Transverse colon (tissue), 3 donors: ENCODE measurements at regions not wholly inside any gene's neighbourhood (a gene's known extent, or its start where the extent isn't known, plus 50 kb on each side); places are given as distances from the start of the nearest gene placed in this dataset.

ENCODE experiments used
- EP300 ChIP-seq: sonication (generic); formaldehyde crosslinking; IDR thresholded peaks from one replicate; pipeline ENCODE4 v1.6.1; 2017; ENCODE audit warnings: antibody characterized with exemption, low read depth
- TF ChIP-seq, protein P1 (sequence below), 5 experiments: fragments of 200-600 bp in 3 of 5; fragments of 450-650 bp in 2 of 5; sonication (generic) in 3 of 5; IDR thresholded peaks; 1 replicate in 2 of 5; 2 replicates in 3 of 5; pipeline ENCODE4 v1.5.1; 2016 to 2017; ENCODE audit warnings: antibody characterized with exemption in 5 of 5, inconsistent platforms in 3 of 5, mild to moderate bottlenecking in 2 of 5, moderate library complexity in 1 of 5

DNA sequence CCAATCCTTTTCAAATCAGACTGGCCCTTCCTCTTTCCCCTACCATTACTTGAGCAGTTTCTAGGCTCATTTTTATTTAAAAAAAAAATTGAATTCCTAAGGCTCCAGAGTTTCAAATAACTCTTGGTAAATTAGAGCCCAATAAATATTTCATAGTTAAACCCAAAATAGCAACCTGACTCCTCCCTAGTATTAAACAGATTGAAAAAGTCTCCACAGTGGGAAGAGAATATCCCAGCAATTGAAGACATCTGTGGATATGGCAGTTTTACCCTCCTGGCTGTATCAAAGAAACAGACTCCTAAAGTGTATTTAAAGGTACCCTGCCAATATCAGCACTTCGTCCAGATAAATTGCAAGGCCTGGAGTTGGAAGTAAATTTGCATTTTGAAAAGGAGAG lies 52.7 kb upstream of the GDNF start:
- TF ChIP-seq, protein P1, sequence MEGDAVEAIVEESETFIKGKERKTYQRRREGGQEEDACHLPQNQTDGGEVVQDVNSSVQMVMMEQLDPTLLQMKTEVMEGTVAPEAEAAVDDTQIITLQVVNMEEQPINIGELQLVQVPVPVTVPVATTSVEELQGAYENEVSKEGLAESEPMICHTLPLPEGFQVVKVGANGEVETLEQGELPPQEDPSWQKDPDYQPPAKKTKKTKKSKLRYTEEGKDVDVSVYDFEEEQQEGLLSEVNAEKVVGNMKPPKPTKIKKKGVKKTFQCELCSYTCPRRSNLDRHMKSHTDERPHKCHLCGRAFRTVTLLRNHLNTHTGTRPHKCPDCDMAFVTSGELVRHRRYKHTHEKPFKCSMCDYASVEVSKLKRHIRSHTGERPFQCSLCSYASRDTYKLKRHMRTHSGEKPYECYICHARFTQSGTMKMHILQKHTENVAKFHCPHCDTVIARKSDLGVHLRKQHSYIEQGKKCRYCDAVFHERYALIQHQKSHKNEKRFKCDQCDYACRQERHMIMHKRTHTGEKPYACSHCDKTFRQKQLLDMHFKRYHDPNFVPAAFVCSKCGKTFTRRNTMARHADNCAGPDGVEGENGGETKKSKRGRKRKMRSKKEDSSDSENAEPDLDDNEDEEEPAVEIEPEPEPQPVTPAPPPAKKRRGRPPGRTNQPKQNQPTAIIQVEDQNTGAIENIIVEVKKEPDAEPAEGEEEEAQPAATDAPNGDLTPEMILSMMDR (IDR thresholded peaks at IDR 0.05), result no peak
- no peak for TF ChIP-seq EP300
